Heart right ventricle (tissue), 16 donors: ENCODE measurements at regions not wholly inside any gene's neighbourhood (a gene's known extent, or its start where the extent isn't known, plus 50 kb on each side); places are given as distances from the start of the nearest gene placed in this dataset.

Source experiments
- ATAC-seq, 8 donors: fragments of 200-7000 bp; cut with Tn5 transposase; one replicate each; pipeline ENCODE4 v1.9.1; 2020; ENCODE audit warnings: mild to moderate bottlenecking in 8 of 8, moderate library complexity in 8 of 8, moderate number of reproducible peaks in 1 of 8
- DNase-seq, 2 donors: peaks; one replicate each; pipeline ENCODE4 v3.0.0-alpha.2; 2020
- H3K27ac ChIP-seq, 10 donors: fragments of 200-600 bp; sonication (generic) in 2 of 10; one replicate each; pipeline versions ENCODE4 v1.5.0 to v1.8.0; 2020 to 2022; ENCODE audit warnings: mild to moderate bottlenecking in 3 of 10
- H3K27me3 ChIP-seq, 7 donors: fragments of 200-600 bp; one replicate each; pipeline ENCODE4 v1.8.0; 2021 to 2022; ENCODE audit warnings: mild to moderate bottlenecking in 2 of 7
- H3K36me3 ChIP-seq, 9 donors: fragments of 200-600 bp; sonication (generic) in 1 of 9; one replicate each; pipeline versions ENCODE4 v1.5.0 to v1.8.0; 2020 to 2022; ENCODE audit warnings: mild to moderate bottlenecking in 2 of 9
- H3K4me1 ChIP-seq, 9 donors: fragments of 200-600 bp; sonication (generic) in 1 of 9; one replicate each; pipeline versions ENCODE4 v1.5.0 to v1.8.0; 2020 to 2022; ENCODE audit warnings: mild to moderate bottlenecking in 4 of 9
- H3K4me3 ChIP-seq, 10 donors: fragments of 200-600 bp; sonication (generic) in 2 of 10; one replicate each; pipeline versions ENCODE4 v1.5.0 to v1.8.0; 2020 to 2022; ENCODE audit warnings: mild to moderate bottlenecking in 7 of 10, moderate library complexity in 2 of 10
- H3K9me3 ChIP-seq, 11 donors: fragments of 200-600 bp in 10 of 11; sonication (generic) in 2 of 11; one replicate each; pipeline versions ENCODE4 v1.5.0 to v1.8.0; 2013 to 2022; ENCODE audit warnings: mild to moderate bottlenecking in 2 of 11, control low read depth in 1 of 11, moderate library complexity in 1 of 11
- WGBS, 2 donors: extraction: QIAGEN DNeasy Blood & Tissue Kit; methylation state at CpG; one replicate each; pipeline ENCODE4 v1.1.7; 2013; ENCODE audit warnings: inconsistent platforms in 1 of 2; 5-methylcytosine and 5-hydroxymethylcytosine counted together
- intact Hi-C, 10 donors: fragments of 100-400 bp; cut with DNase I; formaldehyde crosslinking; loops; one replicate each; pipeline versions ENCODE4 v1.11.1 to v1.14.2; 2022
- TF ChIP-seq, protein P1 (sequence below), 9 donors: fragments of 200-600 bp; sonication (generic) in 2 of 9; IDR thresholded peaks; one replicate each; pipeline versions ENCODE4 v1.5.0 to v1.8.0; 2021 to 2022; ENCODE audit warnings: antibody characterized with exemption in 9 of 9, mild to moderate bottlenecking in 5 of 9, moderate library complexity in 1 of 9
- donor health status: Arrhythmogenic right ventricular cardiomyopathy.
- donor health status: ischemic (EF 13 %, LVEDD 7.1; RV severe dilation, severe dysfunction).
- donor health status: healthy with polysubstance abuse.
- donor health status: DM: no; HTN: yes; CAD: no.
- donor health status: DM: no; HTN: no; CAD: no.
- donor health status: ischemic (EF 25% LVEDD 6.9; RV normal size, moderate dysfunction).
- donor health status: ischemic (EF 25% LVEDD 5.7; RV mildly dilated, moderate dysfunction).
- donor health status: healthy.
- donor health status: DM: yes; HTN: yes; CAD: no.
- donor health status: Ischemic cardiomyopathy.
- donor health status: ischemic (EF 35%, LVEDD 5.7; RV mildly dilated, moderate dysfunction).
- donor health status: nonischemic (EF 11% LVEDD 7.7; RV severe dilation, severe dysfunction).
- donor health status: DM: yes; HTN: yes; CAD: no.
- donor health status: PGD.
- donor health status: ischemic (EF 29% LVEDD 5.4; RV normal size, mild dysfunction).
- donor health status: nonischemic (EF 23%, LVEDD 6.1; RV moderate dilation, normal function).

DNA sequence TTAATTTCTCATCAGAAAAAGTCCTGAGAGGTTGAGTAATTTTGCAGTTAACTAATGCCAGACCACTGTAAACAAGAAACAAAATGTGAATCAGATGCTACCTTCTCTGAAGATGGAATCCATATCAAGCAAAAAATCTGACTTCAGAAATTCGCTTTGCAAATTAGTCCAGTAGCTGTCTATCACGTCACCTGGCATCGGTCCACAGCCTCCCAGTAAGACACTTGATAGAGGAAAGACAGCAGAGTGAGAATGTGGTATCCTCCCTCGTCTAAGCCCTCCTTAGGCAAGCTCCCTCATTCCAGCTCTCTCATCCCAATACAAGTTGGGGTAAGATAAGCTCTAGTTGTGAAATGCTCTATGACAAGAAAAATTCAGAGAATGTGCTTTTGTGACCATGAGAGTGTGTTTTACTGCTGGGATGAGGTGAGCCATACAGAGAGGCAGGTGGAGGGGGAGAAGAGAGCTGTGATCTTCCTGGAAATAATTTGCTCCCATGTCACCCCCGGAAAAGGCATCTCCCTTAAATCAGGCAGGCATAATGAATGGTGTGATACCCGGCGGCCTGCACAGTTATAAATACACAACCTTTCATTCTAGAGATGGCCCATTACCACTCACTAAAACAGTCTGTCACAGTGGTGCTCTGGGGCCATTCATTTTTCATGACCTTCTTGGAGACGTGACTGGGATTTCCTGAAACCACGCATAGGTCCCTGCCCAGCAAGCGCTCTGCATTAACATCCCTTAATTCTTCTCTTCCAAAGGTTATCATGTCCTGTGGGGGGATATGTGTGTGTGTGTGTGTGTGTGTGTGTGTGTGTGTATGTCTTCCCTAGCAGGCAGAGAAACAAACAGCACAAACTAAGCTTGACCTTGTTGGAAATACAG, 602.0 kb upstream of the KCNMB2 start:
- 61 to 62% methylated on average over 10 of the region's 10 CpGs for WGBS, 2 donors
- H3K27ac ChIP-seq, result no peak overlapping the region
- intact Hi-C loops, result loop anchor here in 1 of 10 donors (5.0 kb wide), 1 partner anchor 112 kb away; no protein-coding TSS in a partner anchor
- peak in 2 of 8 donors; percentile 33 to 38 for ATAC-seq
- no peaks in the 10 kb centered on the region for H3K9me3 ChIP-seq
- peak in 1 of 2 donors; percentile 9 for DNase-seq
- H3K4me1 ChIP-seq, result peaks cover 0 to 41% (median 26%) of the 10 kb centered on the region in 9 donors
- H3K36me3 ChIP-seq, result no peaks in the 10 kb centered on the region
- no peaks in the 10 kb centered on the region for H3K27me3 ChIP-seq
- TF ChIP-seq, protein P1, sequence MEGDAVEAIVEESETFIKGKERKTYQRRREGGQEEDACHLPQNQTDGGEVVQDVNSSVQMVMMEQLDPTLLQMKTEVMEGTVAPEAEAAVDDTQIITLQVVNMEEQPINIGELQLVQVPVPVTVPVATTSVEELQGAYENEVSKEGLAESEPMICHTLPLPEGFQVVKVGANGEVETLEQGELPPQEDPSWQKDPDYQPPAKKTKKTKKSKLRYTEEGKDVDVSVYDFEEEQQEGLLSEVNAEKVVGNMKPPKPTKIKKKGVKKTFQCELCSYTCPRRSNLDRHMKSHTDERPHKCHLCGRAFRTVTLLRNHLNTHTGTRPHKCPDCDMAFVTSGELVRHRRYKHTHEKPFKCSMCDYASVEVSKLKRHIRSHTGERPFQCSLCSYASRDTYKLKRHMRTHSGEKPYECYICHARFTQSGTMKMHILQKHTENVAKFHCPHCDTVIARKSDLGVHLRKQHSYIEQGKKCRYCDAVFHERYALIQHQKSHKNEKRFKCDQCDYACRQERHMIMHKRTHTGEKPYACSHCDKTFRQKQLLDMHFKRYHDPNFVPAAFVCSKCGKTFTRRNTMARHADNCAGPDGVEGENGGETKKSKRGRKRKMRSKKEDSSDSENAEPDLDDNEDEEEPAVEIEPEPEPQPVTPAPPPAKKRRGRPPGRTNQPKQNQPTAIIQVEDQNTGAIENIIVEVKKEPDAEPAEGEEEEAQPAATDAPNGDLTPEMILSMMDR (IDR thresholded peaks at IDR 0.05), result no peak
- no peak overlapping the region for H3K4me3 ChIP-seq

DNA sequence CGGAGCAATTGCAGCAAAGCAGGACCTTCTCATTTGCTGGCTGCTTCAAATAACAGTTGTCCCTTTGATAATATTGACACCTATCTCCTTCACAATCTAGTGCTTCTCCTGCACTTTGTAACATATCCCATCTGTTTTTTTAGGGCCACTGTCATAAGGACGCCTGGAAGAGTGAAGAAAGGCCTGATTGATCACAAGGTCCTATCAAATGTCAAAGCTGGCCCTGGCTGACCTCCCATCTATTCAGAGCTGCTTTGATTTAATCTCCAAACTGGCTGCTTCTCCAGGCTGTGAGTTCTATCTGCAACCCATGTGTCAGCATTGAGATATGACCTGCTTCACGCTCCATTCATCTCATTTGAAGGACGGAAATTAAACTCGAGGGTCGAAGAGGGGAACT, 601.2 kb upstream of the KCNMB2 start:
- H3K27me3 ChIP-seq, result no peaks in the 10 kb centered on the region
- no peak overlapping the region for H3K27ac ChIP-seq
- no peaks in the 10 kb centered on the region for H3K9me3 ChIP-seq
- WGBS, 2 donors, result 73 to 77% methylated on average over 6 of the region's 6 CpGs
- no peak overlapping the region for H3K4me3 ChIP-seq
- TF ChIP-seq, protein P1 (IDR thresholded peaks at IDR 0.05), result no peak
- DNase-seq, result no peak
- no peak for ATAC-seq
- H3K4me1 ChIP-seq, result peaks cover 0 to 41% (median 26%) of the 10 kb centered on the region in 9 donors
- intact Hi-C loops, result no loop called here
- H3K36me3 ChIP-seq, result no peaks in the 10 kb centered on the region

DNA sequence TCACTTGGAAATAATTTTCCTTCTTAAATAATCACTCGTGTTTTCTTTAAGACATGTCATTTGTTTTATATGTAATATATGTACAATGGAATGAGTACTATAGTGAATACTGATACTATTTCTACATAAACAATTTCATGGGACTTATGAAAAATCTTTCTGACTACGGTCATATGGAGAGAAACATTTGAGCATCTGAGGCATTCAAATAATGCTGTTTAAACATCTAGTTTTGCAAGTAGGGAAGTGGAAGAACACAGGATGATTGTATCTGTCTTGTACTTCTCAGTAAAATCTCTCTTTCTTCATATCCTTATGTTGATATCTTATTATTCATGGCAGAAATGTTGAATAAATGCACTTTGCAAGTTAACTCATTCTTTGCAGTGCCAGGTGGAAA, 599.5 kb upstream of the KCNMB2 start:
- Histone ChIP-seq H3K4me3 (no peak overlapping the region), H3K27me3 (no peaks in the 10 kb centered on the region), H3K27ac (no peak overlapping the region), H3K4me1 (peaks cover 0 to 27% (median 16%) of the 10 kb centered on the region in 9 donors), H3K36me3 (no peaks in the 10 kb centered on the region), H3K9me3 (no peaks in the 10 kb centered on the region)
- no peak for DNase-seq
- no peak for ATAC-seq
- WGBS, 2 donors, result 96 to 99% methylated on average over 2 of the region's 2 CpGs
- intact Hi-C loops, result no loop called here
- TF ChIP-seq, protein P1 (IDR thresholded peaks at IDR 0.05), result no peak

DNA sequence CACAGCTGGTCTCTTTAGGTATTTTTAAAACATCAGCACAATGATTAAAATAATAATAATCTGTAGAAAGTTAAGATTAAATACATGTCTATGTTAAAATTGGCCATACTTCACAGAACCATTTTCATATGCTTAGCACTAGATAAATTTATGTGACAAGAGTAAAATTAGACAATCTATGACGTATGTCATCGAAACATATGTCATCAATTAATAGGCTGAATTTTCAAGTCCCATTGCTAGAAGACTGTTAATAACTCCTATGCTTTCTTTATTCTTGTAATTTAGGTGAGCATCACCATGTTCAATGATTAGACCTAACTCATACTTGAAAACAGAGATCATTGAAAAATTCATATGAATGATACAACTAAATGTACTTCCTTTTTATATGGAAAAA, 593.3 kb upstream of the KCNMB2 start:
- Histone ChIP-seq H3K4me1 (peaks cover 0 to 28% (median 0%) of the 10 kb centered on the region in 9 donors), H3K9me3 (no peaks in the 10 kb centered on the region), H3K27ac (no peak overlapping the region), H3K4me3 (no peak overlapping the region), H3K36me3 (no peaks in the 10 kb centered on the region), H3K27me3 (no peaks in the 10 kb centered on the region)
- TF ChIP-seq, protein P1 (IDR thresholded peaks at IDR 0.05), result no peak
- ATAC-seq, result no peak
- intact Hi-C loops, result no loop called here
- 96 to 98% methylated on average over 2 of the region's 2 CpGs for WGBS, 2 donors
- no peak for DNase-seq
